Activated CD4-positive, alpha-beta memory T cell treated with anti-CD3 and anti-CD28 coated beads for 36 hours (primary cell): ENCODE measurements at regions not wholly inside any gene's neighbourhood (a gene's known extent, or its start where the extent isn't known, plus 50 kb on each side); places are given as distances from the start of the nearest gene placed in this dataset.
"Not testable (repeated sequence)": the region's sequence is repeated elsewhere in the genome, so short reads cannot be mapped to it uniquely, and the experiment has no call there.

ENCODE experiments used
- CTCF ChIA-PET: fragments of 350-600 bp; sonication (Branson Sonifier 250); formaldehyde crosslinking; loops from one replicate; lab custom pipeline; 2021; ENCODE audit warnings: antibody characterized with exemption, inconsistent platforms; lab: Charles Lee
- POLR2A ChIA-PET: fragments of 350-600 bp; sonication (Branson Sonifier 250); formaldehyde crosslinking; loops from one replicate; lab custom pipeline; 2021; ENCODE audit warnings: antibody characterized with exemption; lab: Charles Lee
- DNase-seq: peaks from one replicate; pipeline ENCODE4 v3.0.0-alpha.2; 2020
- H3K27ac Mint-ChIP-seq: one replicate; pipeline ENCODE4 v1.8.0; 2021; ENCODE audit warnings: mixed read lengths
- H3K27me3 Mint-ChIP-seq: one replicate; pipeline ENCODE4 v1.8.0; 2021; ENCODE audit warnings: mixed read lengths
- H3K36me3 Mint-ChIP-seq: one replicate; pipeline ENCODE4 v1.8.0; 2021; ENCODE audit warnings: mixed read lengths
- H3K4me1 Mint-ChIP-seq: one replicate; pipeline ENCODE4 v1.8.0; 2021; ENCODE audit warnings: low read depth, mixed read lengths
- H3K4me3 Mint-ChIP-seq: one replicate; pipeline ENCODE4 v1.8.0; 2021; ENCODE audit warnings: mild to moderate bottlenecking, mixed read lengths
- H3K9me3 Mint-ChIP-seq: one replicate; pipeline ENCODE4 v1.8.0; 2021; ENCODE audit warnings: mixed read lengths
- intact Hi-C: fragments of 100-400 bp; cut with micrococcal nuclease; formaldehyde crosslinking; loops from one replicate; pipeline ENCODE4 v1.15.1; 2023

GRCh38 chr5:23411200-23411599 lies 96.2 kb upstream of the PRDM9 start:
- H3K27ac Mint-ChIP-seq: no peak overlapping the region
- no peaks in the 10 kb centered on the region for H3K27me3 Mint-ChIP-seq
- POLR2A ChIA-PET: no interaction called here
- H3K4me1 Mint-ChIP-seq: no peaks in the 10 kb centered on the region
- CTCF ChIA-PET: no interaction called here
- no peak for DNase-seq
- no peaks in the 10 kb centered on the region for H3K36me3 Mint-ChIP-seq
- H3K9me3 Mint-ChIP-seq: peaks cover 22% of the 10 kb centered on the region
- no peak overlapping the region for H3K4me3 Mint-ChIP-seq
- intact Hi-C loops: no loop called here

GRCh38 chr5:23410775-23411174 lies 96.6 kb upstream of the PRDM9 start:
- H3K36me3 Mint-ChIP-seq, CTCF ChIA-PET, H3K27ac Mint-ChIP-seq, POLR2A ChIA-PET, H3K4me1 Mint-ChIP-seq, DNase-seq, intact Hi-C loops, H3K4me3 Mint-ChIP-seq, H3K27me3 Mint-ChIP-seq: not testable (repeated sequence)
- H3K9me3 Mint-ChIP-seq: peaks cover 22% of the 10 kb centered on the region

- Mint-ChIP-seq H3K4me3 (no peak overlapping the region), H3K9me3 (peaks cover 6% of the 10 kb centered on the region), H3K27me3 (no peaks in the 10 kb centered on the region), H3K36me3 (no peaks in the 10 kb centered on the region), H3K27ac (no peak overlapping the region), H3K4me1 (no peaks in the 10 kb centered on the region)
- POLR2A ChIA-PET: no interaction called here
- intact Hi-C loops: no loop called here
- CTCF ChIA-PET: no interaction called here
- DNase-seq: no peak
Measured at GRCh38 chr5:23405316-23406068, 101.9 kb upstream of the PRDM9 start.

GRCh38 chr5:23402585-23402984 lies 104.8 kb upstream of the PRDM9 start:
- DNase-seq: no peak
- no peaks in the 10 kb centered on the region for H3K4me1 Mint-ChIP-seq
- intact Hi-C loops: no loop called here
- no peak overlapping the region for H3K4me3 Mint-ChIP-seq
- POLR2A ChIA-PET: no interaction called here
- H3K27me3 Mint-ChIP-seq: no peaks in the 10 kb centered on the region
- no peak overlapping the region for H3K27ac Mint-ChIP-seq
- peaks cover 7% of the 10 kb centered on the region for H3K9me3 Mint-ChIP-seq
- CTCF ChIA-PET: no interaction called here
- H3K36me3 Mint-ChIP-seq: no peaks in the 10 kb centered on the region

- Mint-ChIP-seq H3K4me1 (no peaks in the 10 kb centered on the region), H3K9me3 (peaks cover 17% of the 10 kb centered on the region), H3K36me3 (no peaks in the 10 kb centered on the region), H3K4me3 (no peak overlapping the region), H3K27me3 (no peaks in the 10 kb centered on the region), H3K27ac (no peak overlapping the region)
- ChIA-PET POLR2A (no interaction called here), CTCF (no interaction called here)
- no peak for DNase-seq
- intact Hi-C loops: no loop called here
Measured at GRCh38 chr5:23400951-23401350, 106.5 kb upstream of the PRDM9 start.

DNA sequence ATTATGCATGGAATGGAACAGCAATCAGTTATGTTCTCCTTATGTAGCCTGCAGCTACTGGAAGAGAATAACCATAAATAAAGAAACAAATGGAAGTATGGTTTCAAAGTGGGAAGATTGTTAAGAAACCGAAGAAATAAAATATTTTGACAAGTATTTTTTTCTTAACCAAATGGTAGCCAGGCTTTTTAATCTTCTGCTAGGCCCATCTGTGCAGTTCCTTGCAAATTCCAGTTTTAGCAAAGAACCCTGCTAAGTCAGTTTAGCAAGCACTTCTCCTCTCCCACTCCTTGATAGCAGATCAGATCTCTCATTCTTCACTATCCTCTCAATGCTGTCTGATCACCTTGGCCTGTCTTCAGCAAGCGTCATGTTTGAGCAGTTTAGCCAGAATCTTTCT lies 111.1 kb upstream of the PRDM9 start:
- no peak for DNase-seq
- Mint-ChIP-seq H3K27ac (no peak overlapping the region), H3K4me1 (no peaks in the 10 kb centered on the region), H3K4me3 (no peak overlapping the region), H3K27me3 (no peaks in the 10 kb centered on the region), H3K36me3 (no peaks in the 10 kb centered on the region), H3K9me3 (peaks cover 19% of the 10 kb centered on the region)
- CTCF ChIA-PET: no interaction called here
- POLR2A ChIA-PET: no interaction called here
- intact Hi-C loops: no loop called here

DNA sequence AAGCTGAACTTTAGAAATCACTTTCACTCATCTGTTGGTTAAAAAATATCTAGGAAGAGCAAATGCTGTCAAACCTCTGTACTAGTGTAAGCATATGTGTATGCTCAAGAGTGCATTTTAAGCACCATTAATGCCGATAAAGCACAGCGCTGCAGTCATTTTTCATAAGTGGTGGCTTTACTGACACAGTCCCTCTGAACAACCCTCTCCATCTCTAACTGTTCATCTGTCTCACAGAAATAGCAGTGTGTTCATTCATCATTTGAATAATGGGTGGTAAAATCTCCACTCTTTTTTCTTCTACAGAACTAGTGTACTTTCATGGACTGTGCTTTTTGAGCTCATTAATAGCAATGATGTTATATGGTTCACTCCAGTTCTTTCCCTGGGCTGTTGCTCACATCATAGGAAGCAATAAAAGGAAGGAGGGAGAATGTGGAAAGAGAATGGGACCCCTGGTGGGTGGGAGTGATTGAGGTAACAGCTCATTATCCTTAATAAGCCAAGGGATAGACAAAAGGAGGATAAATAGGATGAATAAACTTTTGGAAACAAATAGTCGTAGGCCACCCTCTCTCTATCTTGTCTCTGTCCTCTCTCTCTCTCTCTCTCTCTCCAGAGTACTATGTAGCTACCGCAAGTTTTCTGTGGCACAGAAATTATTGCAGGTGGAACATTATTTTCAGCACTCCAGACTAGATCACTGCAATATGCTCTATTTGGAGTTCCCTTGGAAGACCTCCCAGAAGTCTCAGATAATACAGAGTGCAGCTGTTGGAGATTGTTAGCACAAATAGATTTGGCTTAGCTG lies 117.9 kb upstream of the PRDM9 start:
- CTCF ChIA-PET: no interaction called here
- H3K36me3 Mint-ChIP-seq: no peaks in the 10 kb centered on the region
- POLR2A ChIA-PET: no interaction called here
- H3K9me3 Mint-ChIP-seq: peaks cover 15% of the 10 kb centered on the region
- H3K4me3 Mint-ChIP-seq: no peak overlapping the region
- no peak overlapping the region for H3K27ac Mint-ChIP-seq
- intact Hi-C loops: no loop called here
- H3K4me1 Mint-ChIP-seq: no peaks in the 10 kb centered on the region
- no peak for DNase-seq
- no peaks in the 10 kb centered on the region for H3K27me3 Mint-ChIP-seq

- POLR2A ChIA-PET: no interaction called here
- DNase-seq: no peak
- H3K4me3 Mint-ChIP-seq: no peak overlapping the region
- peaks cover 22% of the 10 kb centered on the region for H3K9me3 Mint-ChIP-seq
- intact Hi-C loops: no loop called here
- no peak overlapping the region for H3K27ac Mint-ChIP-seq
- CTCF ChIA-PET: no interaction called here
- H3K4me1 Mint-ChIP-seq: no peaks in the 10 kb centered on the region
- H3K27me3 Mint-ChIP-seq: no peaks in the 10 kb centered on the region
- no peaks in the 10 kb centered on the region for H3K36me3 Mint-ChIP-seq
Measured at GRCh38 chr5:23385036-23385435, 122.4 kb upstream of the PRDM9 start.

- intact Hi-C loops: no loop called here
- peaks cover 17% of the 10 kb centered on the region for H3K9me3 Mint-ChIP-seq
- H3K27ac Mint-ChIP-seq: no peak overlapping the region
- H3K4me3 Mint-ChIP-seq: no peak overlapping the region
- no peak for DNase-seq
- POLR2A ChIA-PET: no interaction called here
- no peaks in the 10 kb centered on the region for H3K36me3 Mint-ChIP-seq
- H3K27me3 Mint-ChIP-seq: no peaks in the 10 kb centered on the region
- CTCF ChIA-PET: no interaction called here
- no peaks in the 10 kb centered on the region for H3K4me1 Mint-ChIP-seq
Measured at GRCh38 chr5:23372177-23372576, 135.2 kb upstream of the PRDM9 start.

- Mint-ChIP-seq H3K27me3 (no peaks in the 10 kb centered on the region), H3K27ac (no peak overlapping the region), H3K9me3 (peaks cover 12% of the 10 kb centered on the region), H3K4me1 (no peaks in the 10 kb centered on the region), H3K36me3 (no peaks in the 10 kb centered on the region), H3K4me3 (no peak overlapping the region)
- intact Hi-C loops: no loop called here
- ChIA-PET POLR2A (no interaction called here), CTCF (no interaction called here)
- DNase-seq: no peak
Measured at GRCh38 chr5:23368393-23368792, 139.0 kb upstream of the PRDM9 start.

DNA sequence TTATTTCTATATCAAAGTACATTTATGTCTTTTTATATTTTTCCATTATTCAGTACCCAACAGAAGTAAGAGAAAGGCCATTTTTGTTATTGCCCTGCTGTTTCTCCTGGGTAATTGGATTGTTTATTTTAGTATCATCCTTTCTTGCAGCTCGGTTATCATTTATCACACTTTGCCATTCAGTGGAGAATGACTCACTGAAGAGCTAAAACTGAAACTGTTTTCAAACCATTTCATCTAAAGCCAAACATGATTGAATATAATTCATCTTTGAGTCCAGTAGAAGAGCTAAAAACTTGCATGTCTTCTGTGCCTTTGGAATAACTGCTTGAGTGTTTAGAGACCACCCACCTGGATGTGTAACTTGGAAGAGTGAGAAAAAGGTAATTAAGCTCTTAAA lies 139.5 kb upstream of the PRDM9 start:
- ChIA-PET POLR2A (no interaction called here), CTCF (no interaction called here)
- H3K27ac Mint-ChIP-seq: no peak overlapping the region
- H3K9me3 Mint-ChIP-seq: peaks cover 8% of the 10 kb centered on the region
- no peaks in the 10 kb centered on the region for H3K36me3 Mint-ChIP-seq
- H3K4me3 Mint-ChIP-seq: no peak overlapping the region
- no peaks in the 10 kb centered on the region for H3K4me1 Mint-ChIP-seq
- intact Hi-C loops: no loop called here
- no peaks in the 10 kb centered on the region for H3K27me3 Mint-ChIP-seq
- DNase-seq: no peak

DNA sequence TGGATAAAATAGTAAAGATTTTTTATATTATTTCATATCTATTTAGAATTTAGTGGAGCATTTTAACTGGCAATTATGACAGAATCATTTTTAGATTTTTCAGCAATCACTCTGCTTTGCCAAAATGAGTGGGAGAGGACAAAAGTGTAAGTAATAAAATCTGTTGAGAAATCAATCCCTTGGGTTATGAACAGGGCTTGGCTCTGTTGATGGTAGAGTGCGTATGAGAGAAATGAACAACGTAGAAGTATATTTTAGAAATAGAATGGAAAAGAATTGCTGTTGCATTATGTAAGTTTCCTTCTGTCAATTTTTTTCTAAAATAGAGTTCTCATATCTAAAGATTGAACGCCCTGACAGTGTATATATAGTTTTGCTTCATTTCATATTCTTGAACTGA lies 154.1 kb upstream of the PRDM9 start:
- Mint-ChIP-seq H3K36me3 (no peaks in the 10 kb centered on the region), H3K27me3 (no peaks in the 10 kb centered on the region), H3K27ac (no peak overlapping the region), H3K4me3 (no peak overlapping the region), H3K4me1 (no peaks in the 10 kb centered on the region), H3K9me3 (peaks cover 2% of the 10 kb centered on the region)
- ChIA-PET POLR2A (no interaction called here), CTCF (no interaction called here)
- DNase-seq: no peak
- intact Hi-C loops: no loop called here

GRCh38 chr5:23352446-23352845 lies 155.0 kb upstream of the PRDM9 start:
- DNase-seq: no peak
- no peak overlapping the region for H3K27ac Mint-ChIP-seq
- no peaks in the 10 kb centered on the region for H3K4me1 Mint-ChIP-seq
- H3K4me3 Mint-ChIP-seq: no peak overlapping the region
- CTCF ChIA-PET: no interaction called here
- H3K9me3 Mint-ChIP-seq: peaks cover 2% of the 10 kb centered on the region
- no peaks in the 10 kb centered on the region for H3K27me3 Mint-ChIP-seq
- POLR2A ChIA-PET: no interaction called here
- no peaks in the 10 kb centered on the region for H3K36me3 Mint-ChIP-seq
- intact Hi-C loops: no loop called here
